ENCODE measurements at regions not wholly inside any gene's neighbourhood (a gene's known extent, or its start where the extent isn't known, plus 50 kb on each side); places are given as distances from the start of the nearest gene placed in this dataset.

DNA sequence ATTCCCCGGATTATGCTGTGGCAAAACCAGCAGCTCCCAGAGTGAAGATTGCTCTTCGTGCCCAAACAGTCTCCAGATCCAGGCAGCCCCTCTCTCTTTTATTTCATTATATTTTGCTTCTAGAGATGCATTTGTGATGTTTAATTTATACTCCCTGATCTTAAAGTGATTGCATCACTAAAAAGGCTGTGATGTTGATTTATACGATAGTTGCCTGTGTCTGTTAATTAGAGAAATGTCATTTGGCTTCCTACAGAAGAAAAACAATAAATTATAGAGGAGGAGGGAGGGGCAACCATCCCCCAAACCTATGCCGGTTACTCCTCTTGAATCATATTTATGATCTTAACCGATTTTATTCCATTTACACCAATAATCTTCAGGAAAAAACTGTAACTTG, 615.3 kb downstream of the TOX3 start:
- no peaks in the 10 kb centered on the region for H3K27me3 Mint-ChIP-seq
- H3K4me3 Mint-ChIP-seq, result no peak overlapping the region
- H3K36me3 Mint-ChIP-seq (ENCODE audit: insufficient read depth), result no peaks in the 10 kb centered on the region
- no peaks in the 10 kb centered on the region for H3K4me1 Mint-ChIP-seq
- no peak for DNase-seq (ENCODE audit: low spot score in 2 of 2)
- no peak overlapping the region for H3K27ac Mint-ChIP-seq (ENCODE audit: low read depth)
- H3K9me3 Mint-ChIP-seq, result peaks cover 13% of the 10 kb centered on the region
- ATAC-seq (replicated peaks; ENCODE audit: extremely low read depth, poor library complexity, severe bottlenecking), result no peak

GRCh38 chr16:51924744-51925143, 622.2 kb downstream of the TOX3 start:
- no peak for ATAC-seq (replicated peaks; ENCODE audit: extremely low read depth, poor library complexity, severe bottlenecking)

DNA sequence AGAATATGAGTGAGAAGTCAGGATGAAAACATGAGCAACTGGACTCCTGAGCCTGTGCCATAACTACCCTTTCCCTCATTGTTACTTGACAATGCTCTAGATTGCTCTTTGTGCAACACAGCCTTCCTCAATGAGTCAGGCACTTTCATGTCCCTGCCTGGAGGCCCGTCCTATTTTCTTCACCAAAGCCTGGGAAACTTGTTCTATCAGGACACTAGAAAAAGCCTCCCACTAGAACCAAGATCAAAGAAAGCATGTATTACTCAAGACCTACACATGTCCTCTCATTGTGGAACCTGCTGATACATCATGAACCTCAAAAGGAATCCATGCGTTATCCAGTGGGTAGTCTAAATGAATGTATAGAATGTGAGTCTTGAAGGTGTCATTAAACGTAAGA, 624.5 kb downstream of the TOX3 start:
- no peaks in the 10 kb centered on the region for H3K4me1 Mint-ChIP-seq
- ATAC-seq (replicated peaks; ENCODE audit: extremely low read depth, poor library complexity, severe bottlenecking) (no peak), DNase-seq (ENCODE audit: low spot score in 2 of 2) (no peak)
- no peak overlapping the region for H3K4me3 Mint-ChIP-seq
- H3K36me3 Mint-ChIP-seq (ENCODE audit: insufficient read depth), result no peaks in the 10 kb centered on the region
- no peaks in the 10 kb centered on the region for H3K27me3 Mint-ChIP-seq
- peaks cover 12% of the 10 kb centered on the region for H3K9me3 Mint-ChIP-seq
- no peak overlapping the region for H3K27ac Mint-ChIP-seq (ENCODE audit: low read depth)

More at GRCh38 chr16:51924744-51925143, 622.2 kb downstream of the TOX3 start:
- peaks cover 11% of the 10 kb centered on the region for H3K9me3 Mint-ChIP-seq
- H3K36me3 Mint-ChIP-seq (ENCODE audit: insufficient read depth), result no peaks in the 10 kb centered on the region
- H3K27ac Mint-ChIP-seq (ENCODE audit: low read depth), result no peak overlapping the region
- no peak for DNase-seq (ENCODE audit: low spot score in 2 of 2)
- no peak overlapping the region for H3K4me3 Mint-ChIP-seq
- H3K4me1 Mint-ChIP-seq, result no peaks in the 10 kb centered on the region
- H3K27me3 Mint-ChIP-seq, result no peaks in the 10 kb centered on the region

DNA sequence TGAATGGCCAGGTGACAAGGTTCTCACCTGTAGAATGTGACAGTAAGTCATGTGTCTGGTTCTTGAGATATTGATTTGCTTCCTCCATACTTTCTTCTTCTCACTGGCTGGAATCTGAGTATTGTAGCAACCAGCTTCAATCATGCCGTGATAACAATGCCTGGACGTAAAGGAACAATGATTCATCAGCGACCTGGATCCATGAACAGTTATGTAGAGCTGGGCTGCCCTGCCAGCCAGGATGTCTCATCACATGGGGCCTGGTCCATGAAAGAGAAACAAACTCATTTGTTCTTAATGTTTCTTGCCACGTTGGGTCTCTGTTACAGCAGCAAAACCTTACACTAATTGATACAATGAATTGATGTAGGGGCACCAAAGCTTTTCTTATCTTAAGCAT, 627.2 kb downstream of the TOX3 start:
- H3K4me3 Mint-ChIP-seq, result no peak overlapping the region
- peaks cover 18% of the 10 kb centered on the region for H3K9me3 Mint-ChIP-seq
- no peaks in the 10 kb centered on the region for H3K36me3 Mint-ChIP-seq (ENCODE audit: insufficient read depth)
- no peaks in the 10 kb centered on the region for H3K4me1 Mint-ChIP-seq
- no peaks in the 10 kb centered on the region for H3K27me3 Mint-ChIP-seq
- ATAC-seq (replicated peaks; ENCODE audit: extremely low read depth, poor library complexity, severe bottlenecking), result no peak
- no peak for DNase-seq (ENCODE audit: low spot score in 2 of 2)
- no peak overlapping the region for H3K27ac Mint-ChIP-seq (ENCODE audit: low read depth)

DNA sequence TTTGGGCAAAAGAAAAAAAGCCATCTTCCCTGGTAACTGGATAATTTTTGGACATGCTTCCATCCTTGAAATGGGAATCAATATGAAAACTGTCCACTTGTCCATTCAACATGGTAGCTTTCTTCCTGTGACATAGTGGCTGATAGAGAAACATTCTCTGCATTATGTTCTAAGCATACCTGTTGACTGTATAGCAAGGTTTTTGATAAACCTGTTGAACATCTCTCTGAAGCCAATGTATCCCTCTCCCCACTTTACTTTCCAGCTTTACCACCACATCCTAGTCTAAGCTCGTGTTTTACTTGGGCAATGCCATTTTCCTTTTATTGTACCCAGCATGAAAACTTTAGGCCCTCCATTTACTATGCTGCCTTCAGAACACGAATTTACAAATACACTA, 630.1 kb downstream of the TOX3 start:
- peaks cover 13% of the 10 kb centered on the region for H3K9me3 Mint-ChIP-seq
- no peaks in the 10 kb centered on the region for H3K36me3 Mint-ChIP-seq (ENCODE audit: insufficient read depth)
- H3K27ac Mint-ChIP-seq (ENCODE audit: low read depth), result no peak overlapping the region

DNA sequence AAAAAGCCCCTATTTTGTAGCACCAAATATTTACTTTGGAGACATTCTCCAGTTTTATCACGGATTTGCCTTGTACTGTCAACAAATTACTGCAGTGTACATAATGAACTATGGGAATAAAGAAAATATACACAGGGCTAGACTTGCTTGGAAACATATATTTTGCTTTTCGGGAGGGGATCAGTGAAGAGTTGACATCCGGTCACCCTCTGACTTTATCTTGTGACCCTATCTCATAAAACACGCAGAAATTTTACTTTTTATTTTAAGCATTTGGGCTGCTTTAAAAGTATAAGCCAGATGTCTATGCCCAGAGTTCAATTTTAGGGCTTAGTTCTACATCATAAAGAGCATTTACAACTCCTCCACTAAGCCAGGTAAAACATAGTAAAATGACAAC, 630.7 kb downstream of the TOX3 start:
- no peak for ATAC-seq (replicated peaks; ENCODE audit: extremely low read depth, poor library complexity, severe bottlenecking)
- H3K27me3 Mint-ChIP-seq, result no peaks in the 10 kb centered on the region
- H3K9me3 Mint-ChIP-seq, result peaks cover 13% of the 10 kb centered on the region
- no peak for DNase-seq (ENCODE audit: low spot score in 2 of 2)
- H3K27ac Mint-ChIP-seq (ENCODE audit: low read depth), result no peak overlapping the region
- H3K4me3 Mint-ChIP-seq, result no peak overlapping the region
- H3K36me3 Mint-ChIP-seq (ENCODE audit: insufficient read depth), result no peaks in the 10 kb centered on the region
- no peaks in the 10 kb centered on the region for H3K4me1 Mint-ChIP-seq

More for the DNA sequence above, 630.1 kb downstream of the TOX3 start:
- H3K27me3 Mint-ChIP-seq, result no peaks in the 10 kb centered on the region
- DNase-seq (ENCODE audit: low spot score in 2 of 2) (no peak), ATAC-seq (replicated peaks; ENCODE audit: extremely low read depth, poor library complexity, severe bottlenecking) (no peak)
- no peaks in the 10 kb centered on the region for H3K4me1 Mint-ChIP-seq
- no peak overlapping the region for H3K4me3 Mint-ChIP-seq

DNA sequence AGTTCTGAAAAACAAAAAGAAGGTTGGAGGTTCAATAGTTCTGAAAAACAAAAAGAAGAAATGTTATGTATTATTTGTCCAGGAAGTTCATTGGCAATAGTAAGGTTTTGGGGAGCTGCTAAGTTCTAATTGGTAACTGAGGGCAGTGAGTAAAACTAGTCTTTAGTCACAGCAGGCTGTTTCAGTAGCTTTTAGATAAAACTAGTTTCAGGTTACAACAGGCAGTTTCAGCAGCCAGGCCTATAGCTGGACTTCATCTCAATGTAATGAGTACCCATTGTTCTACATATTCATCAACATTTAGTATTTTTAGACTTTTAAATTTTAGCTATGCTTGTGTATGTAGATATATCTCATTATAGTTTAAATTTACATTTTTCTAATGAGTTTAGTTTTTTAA, 639.3 kb downstream of the TOX3 start:
- Mint-ChIP-seq H3K4me3 (no peak overlapping the region), H3K27me3 (no peaks in the 10 kb centered on the region), H3K4me1 (no peaks in the 10 kb centered on the region), H3K9me3 (peaks cover 4% of the 10 kb centered on the region), H3K36me3 (ENCODE audit: insufficient read depth) (no peaks in the 10 kb centered on the region), H3K27ac (ENCODE audit: low read depth) (no peak overlapping the region)
- no peak for ATAC-seq (replicated peaks; ENCODE audit: extremely low read depth, poor library complexity, severe bottlenecking)
- DNase-seq (ENCODE audit: low spot score in 2 of 2), result no peak

DNA sequence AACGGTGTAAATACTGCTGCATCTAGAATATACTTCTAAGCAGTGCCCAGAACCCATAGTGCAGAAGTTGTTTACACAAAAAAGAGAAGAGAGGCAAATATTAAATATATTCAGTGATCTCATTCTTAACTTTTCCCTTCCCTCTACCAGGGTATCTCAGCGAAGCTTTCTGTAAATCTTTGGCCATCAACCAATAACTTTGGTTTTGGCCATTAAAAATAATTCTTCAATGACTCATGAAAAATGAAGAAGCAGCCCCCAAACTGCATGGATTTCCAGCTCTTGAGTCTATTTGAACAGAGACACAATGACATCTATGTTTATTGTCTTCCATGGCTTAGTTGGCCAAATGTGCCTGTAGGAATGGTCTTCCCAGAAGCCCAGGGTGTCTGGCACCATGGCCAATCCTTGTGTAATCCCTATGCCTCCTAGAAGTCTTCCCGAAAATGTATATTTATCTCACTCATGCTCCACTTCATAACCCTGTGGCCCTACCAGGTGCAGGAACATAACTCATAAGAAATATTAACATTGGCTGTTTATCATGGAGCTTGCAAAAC, 646.6 kb downstream of the TOX3 start:
- H3K4me3 Mint-ChIP-seq, result no peak overlapping the region
- no peaks in the 10 kb centered on the region for H3K27me3 Mint-ChIP-seq
- H3K9me3 Mint-ChIP-seq, result peaks cover 6% of the 10 kb centered on the region
- ATAC-seq (replicated peaks; ENCODE audit: extremely low read depth, poor library complexity, severe bottlenecking) (no peak), DNase-seq (ENCODE audit: low spot score in 2 of 2) (no peak)
- H3K27ac Mint-ChIP-seq (ENCODE audit: low read depth), result no peak overlapping the region
- no peaks in the 10 kb centered on the region for H3K36me3 Mint-ChIP-seq (ENCODE audit: insufficient read depth)
- H3K4me1 Mint-ChIP-seq, result no peaks in the 10 kb centered on the region

GRCh38 chr16:51898872-51899271, 648.1 kb downstream of the TOX3 start:
- DNase-seq (ENCODE audit: low spot score in 2 of 2) (no peak), ATAC-seq (replicated peaks; ENCODE audit: extremely low read depth, poor library complexity, severe bottlenecking) (no peak)
- Mint-ChIP-seq H3K27ac (ENCODE audit: low read depth) (no peak overlapping the region), H3K4me1 (no peaks in the 10 kb centered on the region), H3K9me3 (peaks cover 12% of the 10 kb centered on the region), H3K4me3 (no peak overlapping the region), H3K27me3 (no peaks in the 10 kb centered on the region), H3K36me3 (ENCODE audit: insufficient read depth) (no peaks in the 10 kb centered on the region)

DNA sequence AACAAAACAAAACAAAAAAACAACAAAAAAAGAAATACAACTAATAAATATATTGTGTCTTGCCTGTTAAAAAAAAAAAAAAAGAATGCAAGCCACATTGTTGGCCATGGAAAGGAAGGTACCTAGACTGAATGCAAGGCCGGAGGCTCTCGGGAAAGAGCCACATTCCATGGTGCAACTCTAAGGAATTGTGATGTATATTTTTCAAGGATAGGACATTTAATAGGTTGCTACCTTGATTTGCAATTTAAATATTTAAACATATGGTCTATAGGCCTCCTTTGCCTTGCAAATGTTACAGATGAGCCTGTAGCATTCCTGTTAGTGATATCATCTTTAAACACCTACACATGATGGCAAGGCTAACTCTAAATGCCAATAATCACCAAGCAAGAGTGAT, 650.9 kb downstream of the TOX3 start:
- no peaks in the 10 kb centered on the region for H3K36me3 Mint-ChIP-seq (ENCODE audit: insufficient read depth)
- no peak overlapping the region for H3K4me3 Mint-ChIP-seq
- H3K27me3 Mint-ChIP-seq, result no peaks in the 10 kb centered on the region
- DNase-seq (ENCODE audit: low spot score in 2 of 2), result no peak
- H3K27ac Mint-ChIP-seq (ENCODE audit: low read depth), result no peak overlapping the region
- ATAC-seq (replicated peaks; ENCODE audit: extremely low read depth, poor library complexity, severe bottlenecking), result no peak
- H3K9me3 Mint-ChIP-seq, result peaks cover 18% of the 10 kb centered on the region
- no peaks in the 10 kb centered on the region for H3K4me1 Mint-ChIP-seq

DNA sequence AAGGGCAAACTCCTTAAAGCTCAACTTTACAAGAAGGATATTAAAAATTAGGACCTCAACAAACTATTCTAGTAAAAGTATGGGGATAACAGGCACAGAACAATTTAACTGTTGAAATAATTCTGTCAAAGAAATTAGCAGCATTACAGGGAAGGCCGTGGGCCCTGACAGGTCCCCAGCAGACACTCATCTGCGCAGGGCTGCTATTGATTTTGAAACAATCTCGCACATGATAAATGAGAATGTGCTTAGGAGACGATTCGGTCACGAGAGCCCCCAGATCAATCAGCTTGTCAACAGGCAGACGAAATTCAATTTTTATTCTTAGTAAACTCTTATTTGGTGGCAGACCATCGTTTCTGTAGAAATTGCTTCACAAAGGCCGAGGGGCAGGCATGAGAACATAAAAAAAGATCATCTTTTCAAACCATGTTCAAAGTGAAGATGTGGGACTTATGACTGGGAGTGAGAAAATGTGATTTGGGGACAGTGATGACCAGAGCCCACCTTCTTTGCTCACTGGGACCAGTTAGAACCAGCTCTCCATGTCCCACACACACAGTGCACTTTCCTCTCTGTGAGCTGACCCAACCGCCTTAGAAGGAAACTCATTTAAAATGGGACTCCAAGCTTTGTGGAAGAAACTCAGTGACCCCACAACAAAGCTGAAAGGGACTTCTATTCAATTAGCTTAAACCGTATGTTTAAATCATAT, 654.5 kb downstream of the TOX3 start:
- ATAC-seq (replicated peaks; ENCODE audit: extremely low read depth, poor library complexity, severe bottlenecking) (no peak), DNase-seq (ENCODE audit: low spot score in 2 of 2) (no peak)
- no peak overlapping the region for H3K27ac Mint-ChIP-seq (ENCODE audit: low read depth)
- peaks cover 13% of the 10 kb centered on the region for H3K9me3 Mint-ChIP-seq
- H3K4me1 Mint-ChIP-seq, result no peaks in the 10 kb centered on the region
- no peaks in the 10 kb centered on the region for H3K36me3 Mint-ChIP-seq (ENCODE audit: insufficient read depth)
- H3K27me3 Mint-ChIP-seq, result no peaks in the 10 kb centered on the region
- no peak overlapping the region for H3K4me3 Mint-ChIP-seq

DNA sequence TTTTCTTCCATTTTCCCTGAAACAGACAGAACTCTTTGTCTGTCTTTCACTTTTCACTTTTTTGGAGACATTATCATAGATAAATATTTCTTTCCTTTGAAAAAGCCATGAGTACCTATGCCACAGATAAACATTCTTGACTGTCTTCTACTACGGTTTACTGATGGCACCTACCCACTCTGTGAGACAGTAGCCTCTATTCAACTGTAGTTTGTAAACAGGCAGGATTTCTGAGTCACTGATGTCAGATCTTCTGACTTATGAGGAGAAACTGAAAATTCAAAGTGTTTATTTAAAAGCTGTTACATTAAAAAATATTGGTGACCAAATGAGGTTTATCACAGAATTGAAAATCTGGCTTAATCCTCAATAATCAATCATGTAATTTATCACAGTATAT, 658.4 kb downstream of the TOX3 start:
- Mint-ChIP-seq H3K4me3 (no peak overlapping the region), H3K27me3 (no peaks in the 10 kb centered on the region), H3K4me1 (no peaks in the 10 kb centered on the region), H3K9me3 (peaks cover 10% of the 10 kb centered on the region), H3K27ac (ENCODE audit: low read depth) (no peak overlapping the region), H3K36me3 (ENCODE audit: insufficient read depth) (no peaks in the 10 kb centered on the region)
- no peak for ATAC-seq (replicated peaks; ENCODE audit: extremely low read depth, poor library complexity, severe bottlenecking)
- DNase-seq (ENCODE audit: low spot score in 2 of 2), result no peak

DNA sequence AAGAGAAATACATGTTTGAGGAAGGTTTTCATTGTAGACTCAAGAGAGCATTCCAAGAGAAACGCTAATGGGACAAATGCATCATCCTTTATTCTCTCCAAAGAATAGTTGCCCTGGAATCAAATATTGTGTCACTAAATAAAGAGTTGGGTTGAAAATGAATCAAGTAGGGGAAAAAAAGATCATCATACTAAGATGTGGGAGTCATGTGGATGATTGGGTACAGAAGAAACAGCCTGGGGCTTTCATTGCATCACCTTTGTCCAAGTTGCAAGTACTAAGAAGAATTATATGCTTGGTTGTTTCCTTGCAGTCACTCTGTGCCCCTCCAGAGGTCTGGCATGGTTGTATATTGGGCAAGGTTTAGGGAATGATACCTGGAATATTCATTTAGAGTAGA, 658.9 kb downstream of the TOX3 start:
- no peak for ATAC-seq (replicated peaks; ENCODE audit: extremely low read depth, poor library complexity, severe bottlenecking)
- H3K4me3 Mint-ChIP-seq, result no peak overlapping the region
- no peak overlapping the region for H3K27ac Mint-ChIP-seq (ENCODE audit: low read depth)
- no peak for DNase-seq (ENCODE audit: low spot score in 2 of 2)
- peaks cover 5% of the 10 kb centered on the region for H3K9me3 Mint-ChIP-seq
- no peaks in the 10 kb centered on the region for H3K27me3 Mint-ChIP-seq
- H3K36me3 Mint-ChIP-seq (ENCODE audit: insufficient read depth), result no peaks in the 10 kb centered on the region
- H3K4me1 Mint-ChIP-seq, result no peaks in the 10 kb centered on the region

All from central memory CD8-positive, alpha-beta T cell (primary cell).